ENCODE measurements at regions not wholly inside any gene's neighbourhood (a gene's known extent, or its start where the extent isn't known, plus 50 kb on each side); places are given as distances from the start of the nearest gene placed in this dataset.
"Not testable (repeated sequence)": the region's sequence is repeated elsewhere in the genome, so short reads cannot be mapped to it uniquely, and the experiment has no call there.

DNA sequence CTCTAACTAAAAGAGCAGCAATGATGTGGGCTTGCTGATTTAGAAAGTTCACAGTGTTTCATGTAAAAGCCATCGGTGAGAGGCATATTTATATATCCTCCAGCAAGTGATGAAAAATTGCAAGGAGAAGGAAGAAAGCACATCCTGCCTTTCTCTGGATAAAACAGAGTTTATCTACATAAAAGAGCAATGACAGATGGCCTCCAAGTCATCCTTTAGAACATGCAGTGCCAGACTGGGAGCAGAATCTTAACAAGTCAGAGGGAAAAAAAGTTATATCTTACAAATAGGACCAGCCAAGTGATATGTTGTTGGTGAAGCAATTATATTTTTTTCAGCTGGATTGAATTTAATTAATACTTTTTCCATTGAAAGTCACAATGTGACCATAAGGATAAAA, 253.8 kb upstream of the MGMT start:
- DNase-seq: no peak
- H3K27me3 ChIP-seq: no peaks in the 10 kb centered on the region
- TF ChIP-seq, protein P1, sequence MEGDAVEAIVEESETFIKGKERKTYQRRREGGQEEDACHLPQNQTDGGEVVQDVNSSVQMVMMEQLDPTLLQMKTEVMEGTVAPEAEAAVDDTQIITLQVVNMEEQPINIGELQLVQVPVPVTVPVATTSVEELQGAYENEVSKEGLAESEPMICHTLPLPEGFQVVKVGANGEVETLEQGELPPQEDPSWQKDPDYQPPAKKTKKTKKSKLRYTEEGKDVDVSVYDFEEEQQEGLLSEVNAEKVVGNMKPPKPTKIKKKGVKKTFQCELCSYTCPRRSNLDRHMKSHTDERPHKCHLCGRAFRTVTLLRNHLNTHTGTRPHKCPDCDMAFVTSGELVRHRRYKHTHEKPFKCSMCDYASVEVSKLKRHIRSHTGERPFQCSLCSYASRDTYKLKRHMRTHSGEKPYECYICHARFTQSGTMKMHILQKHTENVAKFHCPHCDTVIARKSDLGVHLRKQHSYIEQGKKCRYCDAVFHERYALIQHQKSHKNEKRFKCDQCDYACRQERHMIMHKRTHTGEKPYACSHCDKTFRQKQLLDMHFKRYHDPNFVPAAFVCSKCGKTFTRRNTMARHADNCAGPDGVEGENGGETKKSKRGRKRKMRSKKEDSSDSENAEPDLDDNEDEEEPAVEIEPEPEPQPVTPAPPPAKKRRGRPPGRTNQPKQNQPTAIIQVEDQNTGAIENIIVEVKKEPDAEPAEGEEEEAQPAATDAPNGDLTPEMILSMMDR (IDR thresholded peaks at IDR 0.05): no peak
- no peak for TF ChIP-seq POLR2A (IDR thresholded peaks at IDR 0.05)
- H3K4me3 ChIP-seq: no peak overlapping the region
- no peaks in the 10 kb centered on the region for H3K36me3 ChIP-seq
- WGBS, 4 donors: 53 to 67% (median 58%) methylated on average over 1 of the region's 1 CpG
- no peak overlapping the region for H3K27ac ChIP-seq
- intact Hi-C loops (cut with DNase I): no loop called here
- H3K4me1 ChIP-seq: no peaks in the 10 kb centered on the region
- H3K9me3 ChIP-seq: peaks cover 0 to 9% (median 0%) of the 10 kb centered on the region in 12 donors
- no peak for ATAC-seq

GRCh38 chr10:129213996-129214395, 253.0 kb upstream of the MGMT start:
- DNase-seq; H3K27ac ChIP-seq; H3K4me1 ChIP-seq; intact Hi-C loops (cut with DNase I); ATAC-seq; H3K4me3 ChIP-seq; H3K9me3 ChIP-seq; H3K27me3 ChIP-seq; H3K36me3 ChIP-seq: not testable (repeated sequence)
- 93 to 97% (median 95%) methylated on average over 5 of the region's 5 CpGs for WGBS, 4 donors

DNA sequence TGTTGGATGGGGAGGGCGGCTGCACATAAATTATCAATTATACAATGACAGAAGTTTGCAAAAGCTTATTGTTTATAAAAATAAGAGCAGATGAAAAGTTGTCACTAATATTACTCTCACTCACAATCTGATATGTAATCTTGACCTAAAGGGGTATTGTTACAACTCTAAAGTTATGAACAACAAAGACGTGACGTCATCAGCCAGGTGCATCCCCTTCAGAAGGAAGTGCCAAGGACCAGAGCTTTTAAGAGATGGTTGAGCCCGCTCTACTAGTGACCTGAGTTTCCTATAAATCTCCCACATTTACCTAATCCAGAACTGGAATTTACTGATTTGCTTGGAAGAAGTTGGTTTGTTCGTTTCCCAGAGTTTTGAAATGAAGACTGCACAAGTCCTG, 247.7 kb upstream of the MGMT start:
- peak in 1 of 4 donors; percentile 36 for ATAC-seq
- intact Hi-C loops (cut with DNase I): no loop called here

GRCh38 chr10:129222436-129222835, 244.6 kb upstream of the MGMT start:
- Histone ChIP-seq H3K4me1 (no peaks in the 10 kb centered on the region), H3K36me3 (no peaks in the 10 kb centered on the region), H3K4me3 (no peak overlapping the region), H3K9me3 (no peaks in the 10 kb centered on the region), H3K27ac (no peak overlapping the region), H3K27me3 (no peaks in the 10 kb centered on the region)
- no peak for ATAC-seq
- DNase-seq: no peak
- 87 to 92% (median 90%) methylated on average over 3 of the region's 3 CpGs for WGBS, 4 donors
- intact Hi-C loops (cut with DNase I): no loop called here
- TF ChIP-seq, protein P1 (IDR thresholded peaks at IDR 0.05): no peak
- no peak for TF ChIP-seq POLR2A (IDR thresholded peaks at IDR 0.05)

More for the DNA sequence above, 247.7 kb upstream of the MGMT start:
- H3K4me1 ChIP-seq: no peaks in the 10 kb centered on the region
- H3K36me3 ChIP-seq: no peaks in the 10 kb centered on the region
- no peaks in the 10 kb centered on the region for H3K27me3 ChIP-seq
- no peak for DNase-seq
- H3K9me3 ChIP-seq: peaks cover 0 to 9% (median 0%) of the 10 kb centered on the region in 12 donors
- H3K4me3 ChIP-seq: no peak overlapping the region
- no peak overlapping the region for H3K27ac ChIP-seq
- no peak for TF ChIP-seq POLR2A (IDR thresholded peaks at IDR 0.05)
- TF ChIP-seq, protein P1 (IDR thresholded peaks at IDR 0.05): no peak
- WGBS, 4 donors: 55 to 71% (median 65%) methylated on average over 5 of the region's 5 CpGs

- no peaks in the 10 kb centered on the region for H3K36me3 ChIP-seq
- no peak overlapping the region for H3K4me3 ChIP-seq
- H3K27ac ChIP-seq: no peak overlapping the region
- intact Hi-C loops (cut with DNase I): no loop called here
- DNase-seq (no peak), ATAC-seq (no peak)
- WGBS, 4 donors: 74 to 89% (median 83%) methylated on average over 6 of the region's 6 CpGs
- TF ChIP-seq, protein P1 (IDR thresholded peaks at IDR 0.05): no peak
- no peak for TF ChIP-seq POLR2A (IDR thresholded peaks at IDR 0.05)
- H3K9me3 ChIP-seq: no peaks in the 10 kb centered on the region
- no peaks in the 10 kb centered on the region for H3K4me1 ChIP-seq
- H3K27me3 ChIP-seq: no peaks in the 10 kb centered on the region
These were observed 243.7 kb upstream of the MGMT start for GRCh38 chr10:129223363-129223762.
